ENCODE measurements at regions not wholly inside any gene's neighbourhood (a gene's known extent, or its start where the extent isn't known, plus 50 kb on each side); places are given as distances from the start of the nearest gene placed in this dataset.

DNA sequence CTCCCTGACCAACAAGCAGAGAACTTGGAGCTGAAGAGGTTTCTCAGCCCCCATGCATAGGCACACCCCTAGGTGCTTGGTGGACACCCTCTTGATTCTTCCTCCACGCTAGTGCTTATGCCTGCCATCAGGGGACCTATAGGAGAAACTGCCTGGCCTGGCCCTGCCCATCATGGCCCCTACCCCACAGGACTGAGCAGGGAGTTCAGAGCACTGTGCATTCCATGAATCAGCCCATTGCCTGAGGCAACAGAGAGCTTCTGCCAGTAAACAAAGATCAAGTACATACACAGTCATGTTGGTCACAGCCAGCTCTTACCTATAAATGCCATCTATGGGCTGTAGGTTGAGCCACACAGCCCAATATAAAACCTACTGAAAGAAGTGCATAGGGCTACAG, 99.1 kb upstream of the EDNRA start:
- TF ChIP-seq, protein P1, sequence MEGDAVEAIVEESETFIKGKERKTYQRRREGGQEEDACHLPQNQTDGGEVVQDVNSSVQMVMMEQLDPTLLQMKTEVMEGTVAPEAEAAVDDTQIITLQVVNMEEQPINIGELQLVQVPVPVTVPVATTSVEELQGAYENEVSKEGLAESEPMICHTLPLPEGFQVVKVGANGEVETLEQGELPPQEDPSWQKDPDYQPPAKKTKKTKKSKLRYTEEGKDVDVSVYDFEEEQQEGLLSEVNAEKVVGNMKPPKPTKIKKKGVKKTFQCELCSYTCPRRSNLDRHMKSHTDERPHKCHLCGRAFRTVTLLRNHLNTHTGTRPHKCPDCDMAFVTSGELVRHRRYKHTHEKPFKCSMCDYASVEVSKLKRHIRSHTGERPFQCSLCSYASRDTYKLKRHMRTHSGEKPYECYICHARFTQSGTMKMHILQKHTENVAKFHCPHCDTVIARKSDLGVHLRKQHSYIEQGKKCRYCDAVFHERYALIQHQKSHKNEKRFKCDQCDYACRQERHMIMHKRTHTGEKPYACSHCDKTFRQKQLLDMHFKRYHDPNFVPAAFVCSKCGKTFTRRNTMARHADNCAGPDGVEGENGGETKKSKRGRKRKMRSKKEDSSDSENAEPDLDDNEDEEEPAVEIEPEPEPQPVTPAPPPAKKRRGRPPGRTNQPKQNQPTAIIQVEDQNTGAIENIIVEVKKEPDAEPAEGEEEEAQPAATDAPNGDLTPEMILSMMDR (IDR thresholded peaks at IDR 0.05; ENCODE audit: control insufficient read depth, extremely low read depth, insufficient read depth): no peak
- DNase-seq (ENCODE audit: low read depth): no peak
- no peak overlapping the region for H3K4me3 ChIP-seq (ENCODE audit: low read depth, low read length)

DNA sequence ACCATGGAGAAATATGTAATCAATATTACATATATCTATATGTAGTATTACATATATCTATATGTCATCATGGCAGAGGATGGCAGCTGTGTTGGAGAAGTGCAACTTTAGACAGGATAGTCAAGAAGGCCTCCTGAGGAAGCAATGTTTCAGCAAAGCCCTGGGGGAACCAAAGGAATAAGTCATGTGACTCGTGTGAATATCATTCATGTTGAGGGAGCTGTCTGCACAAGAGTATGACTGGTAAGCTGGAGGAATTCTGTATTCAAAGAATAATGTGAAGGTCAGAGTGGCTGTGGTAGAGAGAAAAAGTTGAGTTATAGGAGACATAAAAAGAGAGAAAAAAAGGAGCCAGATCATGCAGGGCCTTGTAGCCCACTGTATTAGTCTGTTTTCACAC, 92.9 kb upstream of the EDNRA start:
- DNase-seq (ENCODE audit: low read depth): no peak
- TF ChIP-seq, protein P1 (IDR thresholded peaks at IDR 0.05; ENCODE audit: control insufficient read depth, extremely low read depth, insufficient read depth): no peak
- no peak overlapping the region for H3K4me3 ChIP-seq (ENCODE audit: low read depth, low read length)

DNA sequence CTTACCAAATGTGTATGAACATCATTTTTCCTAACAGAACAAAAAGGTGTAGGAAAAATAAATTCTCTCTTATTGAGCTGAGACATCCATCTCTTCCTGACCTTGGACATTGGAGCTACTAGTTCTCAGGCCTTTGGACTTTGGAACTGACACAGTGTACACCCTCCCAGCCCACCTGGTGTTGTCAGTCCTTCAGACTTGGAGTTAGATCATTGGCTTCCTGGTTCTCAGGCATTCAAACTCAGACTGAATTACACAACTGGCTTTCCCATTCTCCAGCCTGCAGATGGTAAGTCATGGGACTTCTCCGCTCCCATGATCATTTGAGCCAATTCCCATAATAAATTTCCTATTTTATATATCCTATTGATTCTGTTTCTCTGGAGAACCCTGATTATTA, 84.8 kb upstream of the EDNRA start:
- no peak for DNase-seq (ENCODE audit: low read depth)
- H3K4me3 ChIP-seq (ENCODE audit: low read depth, low read length): no peak overlapping the region
- TF ChIP-seq, protein P1 (IDR thresholded peaks at IDR 0.05; ENCODE audit: control insufficient read depth, extremely low read depth, insufficient read depth): no peak

DNA sequence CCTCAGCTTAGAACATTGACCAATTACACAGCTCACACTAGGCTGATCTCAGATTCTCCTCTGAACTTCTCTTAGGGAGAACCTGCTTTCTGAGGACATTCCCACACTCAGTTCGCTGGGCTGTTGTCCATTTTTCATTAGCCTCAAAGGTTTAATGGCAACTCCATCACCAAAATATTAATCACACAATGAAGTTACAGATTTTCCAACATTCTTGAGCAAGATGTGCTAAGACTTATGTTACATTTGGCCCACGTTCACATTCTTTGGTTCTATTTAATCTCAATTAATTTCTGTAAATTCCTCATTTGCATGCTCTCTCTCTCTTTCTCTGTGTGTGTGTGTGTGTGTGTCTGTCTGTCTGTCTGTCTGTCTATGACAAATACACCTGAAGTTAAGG, 82.3 kb upstream of the EDNRA start:
- H3K4me3 ChIP-seq (ENCODE audit: low read depth, low read length): no peak overlapping the region
- TF ChIP-seq, protein P1 (IDR thresholded peaks at IDR 0.05; ENCODE audit: control insufficient read depth, extremely low read depth, insufficient read depth): no peak
- DNase-seq (ENCODE audit: low read depth): no peak

DNA sequence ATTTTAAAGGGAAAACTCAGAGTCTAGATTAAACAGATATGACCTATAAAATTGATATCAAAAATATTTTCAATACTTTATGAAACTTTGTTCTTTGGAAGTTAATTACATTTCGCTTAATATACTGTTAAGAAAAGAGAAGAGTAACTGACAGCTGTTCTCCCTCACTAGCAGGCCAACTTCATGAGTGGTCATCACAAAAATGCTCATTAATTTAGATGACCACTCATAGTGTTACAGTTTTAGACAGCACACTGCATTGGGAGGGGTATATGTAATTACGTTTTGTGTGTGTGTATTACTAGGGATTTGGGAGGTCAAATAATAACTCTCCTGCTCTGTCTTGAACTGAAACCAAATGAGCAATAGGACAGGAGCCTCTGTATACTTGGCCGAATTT, 80.2 kb upstream of the EDNRA start:
- DNase-seq (ENCODE audit: low read depth): no peak
- no peak overlapping the region for H3K4me3 ChIP-seq (ENCODE audit: low read depth, low read length)
- TF ChIP-seq, protein P1 (IDR thresholded peaks at IDR 0.05; ENCODE audit: control insufficient read depth, extremely low read depth, insufficient read depth): no peak

DNA sequence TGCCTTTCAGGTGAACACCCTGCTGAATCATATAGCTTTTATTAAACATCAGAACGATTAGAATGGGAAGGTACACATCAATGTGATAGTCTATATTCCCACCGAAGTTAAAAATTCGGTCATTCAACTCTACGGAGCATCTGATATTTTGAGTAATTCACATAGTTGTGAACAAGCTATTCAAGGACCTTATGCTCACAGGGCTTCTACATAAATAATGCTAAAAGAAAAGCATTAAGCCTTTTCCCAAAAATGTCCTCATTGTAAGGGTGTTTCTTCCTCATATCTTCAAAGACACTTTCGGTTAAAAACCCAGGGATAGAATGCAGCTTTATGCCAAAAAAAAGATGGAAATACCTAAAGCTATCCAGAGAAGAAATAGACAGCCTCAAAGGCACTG, 79.7 kb upstream of the EDNRA start:
- no peak for DNase-seq (ENCODE audit: low read depth)
- TF ChIP-seq, protein P1 (IDR thresholded peaks at IDR 0.05; ENCODE audit: control insufficient read depth, extremely low read depth, insufficient read depth): no peak
- H3K4me3 ChIP-seq (ENCODE audit: low read depth, low read length): no peak overlapping the region

DNA sequence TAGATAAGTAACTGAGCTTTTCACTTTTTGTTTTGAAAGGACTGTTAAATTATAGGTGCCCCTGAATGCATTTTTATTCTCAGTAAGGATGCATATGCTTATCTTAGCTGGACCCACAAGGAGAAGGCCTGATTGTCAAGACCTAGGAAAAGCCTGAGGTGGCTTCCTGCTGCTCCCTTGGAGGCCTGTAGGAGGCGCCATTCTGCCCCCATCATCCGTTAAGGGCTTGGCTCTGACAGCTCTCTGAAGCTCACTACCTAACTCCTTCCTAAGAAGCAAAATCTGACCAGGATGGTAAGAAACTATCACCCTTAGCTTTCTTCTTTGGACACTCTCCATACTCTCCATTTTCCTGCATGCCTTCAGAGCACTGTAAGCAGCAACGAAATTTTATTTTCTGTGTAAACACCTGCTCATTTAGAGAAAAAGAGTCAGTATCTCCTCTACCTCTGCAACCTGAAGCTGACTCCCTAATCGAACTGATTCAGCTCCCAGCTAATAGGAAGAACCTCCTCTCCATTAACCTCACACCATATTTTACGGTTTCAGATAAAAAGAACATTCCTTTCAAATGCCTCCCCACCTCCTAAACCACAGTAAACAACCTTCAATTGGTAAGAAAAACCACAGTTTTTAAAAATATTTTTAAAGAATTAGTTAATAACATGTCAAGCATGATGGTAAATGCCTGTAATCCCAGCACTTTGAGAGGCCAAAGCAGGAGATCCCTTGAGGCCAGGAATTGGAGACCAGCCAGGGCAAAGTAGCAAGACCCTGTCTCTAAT, 73.4 kb upstream of the EDNRA start:
- TF ChIP-seq, protein P1 (IDR thresholded peaks at IDR 0.05; ENCODE audit: control insufficient read depth, extremely low read depth, insufficient read depth): no peak
- no peak for DNase-seq (ENCODE audit: low read depth)
- H3K4me3 ChIP-seq (ENCODE audit: low read depth, low read length): no peak overlapping the region

Measured in LNCaP clone FGC (cell line).